Cardiac muscle cell (in vitro differentiated cells and primary cell): ENCODE measurements at regions not wholly inside any gene's neighbourhood (a gene's known extent, or its start where the extent isn't known, plus 50 kb on each side); places are given as distances from the start of the nearest gene placed in this dataset.
A peak's percentile ranks its signal among the peaks of the same experiment; 100 is the strongest.

Source experiments
- DNase-seq, 2 donors: peaks; one replicate each; pipeline versions ENCODE4 v3.0.0 to v3.0.0-alpha.2; 2010 to 2017; ENCODE audit warnings: low read depth in 1 of 2, low spot score in 1 of 2
- H3K27ac ChIP-seq: fragments of 200-600 bp; sonication (generic); 2 replicates; pipeline ENCODE4 v1.5.1; 2016
- H3K27me3 ChIP-seq: fragments of 200-600 bp; sonication (generic); 2 replicates; pipeline ENCODE4 v1.6.0; 2016; ENCODE audit warnings: control low read depth
- H3K36me3 ChIP-seq: fragments of 200-600 bp; sonication (generic); 2 replicates; pipeline ENCODE4 v1.5.1; 2016; ENCODE audit warnings: control low read depth
- H3K4me1 ChIP-seq: fragments of 200-600 bp; sonication (generic); 2 replicates; pipeline ENCODE4 v1.8.1; 2017; ENCODE audit warnings: low read depth, mild to moderate bottlenecking, mixed run types
- H3K4me3 ChIP-seq: fragments of 200-600 bp; sonication (generic); 2 replicates; pipeline ENCODE4 v1.5.1; 2016; ENCODE audit warnings: mild to moderate bottlenecking
- H3K9me3 ChIP-seq: fragments of 200-600 bp; sonication (generic); 2 replicates; pipeline ENCODE4 v1.5.1; 2017; ENCODE audit warnings: low read depth, mild to moderate bottlenecking, control low read depth
- TF ChIP-seq, protein P1 (sequence below): IDR thresholded peaks from 2 replicates; pipeline ENCODE4 v1.5.1; 2012; ENCODE audit warnings: low read depth, mild to moderate bottlenecking, low read length

DNA sequence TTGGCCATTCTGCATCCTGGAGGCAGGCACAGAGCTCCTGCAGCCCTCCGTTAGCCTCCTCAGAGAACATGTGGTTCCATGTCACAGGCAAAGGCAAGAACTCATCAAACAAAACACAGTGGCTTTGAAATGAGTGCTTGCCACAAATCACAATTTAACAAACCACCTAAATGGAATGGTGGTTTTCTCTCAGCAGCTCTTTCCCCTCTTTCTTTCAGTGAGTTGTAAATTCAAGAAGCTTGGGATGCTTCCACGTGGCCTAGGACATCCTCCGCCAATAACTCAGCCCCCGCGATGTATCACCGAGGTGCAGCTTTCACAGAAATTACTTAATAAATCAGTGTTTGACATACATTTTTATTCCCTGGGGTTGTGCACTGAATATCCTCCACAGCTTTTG, 65.4 kb upstream of the RFC3 start:
- H3K9me3 ChIP-seq = no peaks in the 10 kb centered on the region
- no peak for DNase-seq
- no peak overlapping the region for H3K4me3 ChIP-seq
- H3K27me3 ChIP-seq = no peaks in the 10 kb centered on the region
- TF ChIP-seq, protein P1, sequence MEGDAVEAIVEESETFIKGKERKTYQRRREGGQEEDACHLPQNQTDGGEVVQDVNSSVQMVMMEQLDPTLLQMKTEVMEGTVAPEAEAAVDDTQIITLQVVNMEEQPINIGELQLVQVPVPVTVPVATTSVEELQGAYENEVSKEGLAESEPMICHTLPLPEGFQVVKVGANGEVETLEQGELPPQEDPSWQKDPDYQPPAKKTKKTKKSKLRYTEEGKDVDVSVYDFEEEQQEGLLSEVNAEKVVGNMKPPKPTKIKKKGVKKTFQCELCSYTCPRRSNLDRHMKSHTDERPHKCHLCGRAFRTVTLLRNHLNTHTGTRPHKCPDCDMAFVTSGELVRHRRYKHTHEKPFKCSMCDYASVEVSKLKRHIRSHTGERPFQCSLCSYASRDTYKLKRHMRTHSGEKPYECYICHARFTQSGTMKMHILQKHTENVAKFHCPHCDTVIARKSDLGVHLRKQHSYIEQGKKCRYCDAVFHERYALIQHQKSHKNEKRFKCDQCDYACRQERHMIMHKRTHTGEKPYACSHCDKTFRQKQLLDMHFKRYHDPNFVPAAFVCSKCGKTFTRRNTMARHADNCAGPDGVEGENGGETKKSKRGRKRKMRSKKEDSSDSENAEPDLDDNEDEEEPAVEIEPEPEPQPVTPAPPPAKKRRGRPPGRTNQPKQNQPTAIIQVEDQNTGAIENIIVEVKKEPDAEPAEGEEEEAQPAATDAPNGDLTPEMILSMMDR = no peak
- no peak overlapping the region for H3K27ac ChIP-seq
- H3K4me1 ChIP-seq = no peaks in the 10 kb centered on the region
- no peaks in the 10 kb centered on the region for H3K36me3 ChIP-seq

DNA sequence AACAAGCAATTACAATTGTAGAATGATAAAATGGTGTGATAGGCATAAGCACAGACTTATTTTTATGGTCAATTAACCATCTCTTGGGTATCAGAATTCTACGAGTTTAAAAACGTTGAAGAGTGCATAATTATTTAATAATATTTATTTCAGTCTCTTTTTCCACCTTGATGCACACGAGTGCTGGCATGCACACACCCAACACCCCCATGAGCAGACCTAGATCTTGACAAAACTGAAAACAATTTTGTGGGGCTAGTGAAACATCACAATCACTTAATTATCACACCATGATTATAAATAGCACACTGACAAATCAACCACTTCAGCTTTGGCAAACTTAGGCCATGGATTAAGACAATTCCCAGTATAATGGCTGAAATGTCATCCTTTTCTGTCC, 61.0 kb upstream of the RFC3 start:
- Histone ChIP-seq H3K27me3 (no peaks in the 10 kb centered on the region), H3K36me3 (no peaks in the 10 kb centered on the region), H3K4me1 (no peaks in the 10 kb centered on the region), H3K9me3 (no peaks in the 10 kb centered on the region), H3K27ac (no peak overlapping the region), H3K4me3 (no peak overlapping the region)
- TF ChIP-seq, protein P1 = no peak
- no peak for DNase-seq

DNA sequence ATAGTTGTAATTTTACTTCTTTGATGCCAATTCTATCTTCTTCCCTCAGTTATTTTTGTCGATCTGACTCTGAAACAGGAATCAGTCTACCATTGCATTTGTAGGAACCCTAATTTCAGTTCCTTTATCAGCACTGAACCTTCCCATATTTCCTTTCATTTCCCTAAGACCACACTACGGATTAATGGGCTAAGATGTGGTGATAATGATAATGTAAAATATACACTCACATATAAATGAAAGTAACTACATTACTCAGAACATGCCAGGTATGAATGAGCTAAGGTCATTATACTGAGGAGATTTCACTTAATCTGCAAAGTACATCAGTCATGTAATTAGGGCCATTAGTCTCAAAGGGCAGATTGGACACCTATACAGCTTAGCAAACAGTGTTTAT, 60.2 kb upstream of the RFC3 start:
- no peaks in the 10 kb centered on the region for H3K9me3 ChIP-seq
- H3K27ac ChIP-seq = no peak overlapping the region
- no peak overlapping the region for H3K4me3 ChIP-seq
- DNase-seq = no peak
- H3K4me1 ChIP-seq = no peaks in the 10 kb centered on the region
- no peaks in the 10 kb centered on the region for H3K36me3 ChIP-seq
- TF ChIP-seq, protein P1 = no peak
- H3K27me3 ChIP-seq = no peaks in the 10 kb centered on the region

DNA sequence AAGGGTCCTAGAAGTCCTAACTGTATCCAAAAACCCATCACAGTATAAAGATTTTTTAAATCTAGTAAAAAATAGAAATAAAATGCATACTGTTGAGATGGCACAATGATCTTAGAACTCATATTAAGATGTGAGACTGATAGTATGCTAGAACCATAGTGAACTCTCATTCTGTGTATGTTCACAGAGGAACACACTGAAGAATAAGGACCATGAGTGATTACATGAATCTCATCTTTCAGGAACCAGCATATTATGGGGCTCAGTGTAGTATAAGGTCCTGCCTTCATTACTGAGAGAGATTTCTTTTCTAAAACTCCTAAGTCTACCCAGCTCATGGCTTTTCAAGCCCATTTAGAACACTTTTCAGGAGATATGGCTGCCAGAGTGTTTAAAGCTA, 59.8 kb upstream of the RFC3 start:
- TF ChIP-seq, protein P1 = no peak
- no peaks in the 10 kb centered on the region for H3K27me3 ChIP-seq
- H3K36me3 ChIP-seq = no peaks in the 10 kb centered on the region
- H3K27ac ChIP-seq = no peak overlapping the region
- DNase-seq = no peak
- no peaks in the 10 kb centered on the region for H3K9me3 ChIP-seq
- no peak overlapping the region for H3K4me3 ChIP-seq
- no peaks in the 10 kb centered on the region for H3K4me1 ChIP-seq

DNA sequence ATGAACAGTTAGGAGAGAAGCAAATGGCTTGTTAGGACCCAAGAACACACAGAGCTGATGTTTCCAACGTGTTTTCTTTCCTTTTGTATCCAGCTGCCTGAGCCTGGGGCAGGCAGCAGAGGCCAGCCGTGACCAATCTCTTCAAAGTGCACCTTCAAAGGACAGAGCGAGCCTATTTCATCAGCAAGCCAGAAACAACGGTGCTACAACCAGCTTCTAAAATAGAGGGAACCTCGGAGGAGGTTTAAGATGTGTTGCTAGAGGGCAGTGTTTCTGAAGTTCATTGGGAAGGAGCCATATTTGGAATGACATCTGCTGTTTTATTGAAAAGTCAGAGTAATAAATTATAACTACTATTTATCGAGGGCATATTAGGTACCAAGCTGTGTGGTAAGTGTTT, 56.2 kb upstream of the RFC3 start:
- DNase-seq = peak; percentile 8 to 14
- H3K27ac ChIP-seq = no peak overlapping the region
- no peak overlapping the region for H3K4me3 ChIP-seq
- H3K27me3 ChIP-seq = no peaks in the 10 kb centered on the region
- TF ChIP-seq, protein P1 = no peak
- H3K4me1 ChIP-seq = no peaks in the 10 kb centered on the region
- no peaks in the 10 kb centered on the region for H3K9me3 ChIP-seq
- no peaks in the 10 kb centered on the region for H3K36me3 ChIP-seq

DNA sequence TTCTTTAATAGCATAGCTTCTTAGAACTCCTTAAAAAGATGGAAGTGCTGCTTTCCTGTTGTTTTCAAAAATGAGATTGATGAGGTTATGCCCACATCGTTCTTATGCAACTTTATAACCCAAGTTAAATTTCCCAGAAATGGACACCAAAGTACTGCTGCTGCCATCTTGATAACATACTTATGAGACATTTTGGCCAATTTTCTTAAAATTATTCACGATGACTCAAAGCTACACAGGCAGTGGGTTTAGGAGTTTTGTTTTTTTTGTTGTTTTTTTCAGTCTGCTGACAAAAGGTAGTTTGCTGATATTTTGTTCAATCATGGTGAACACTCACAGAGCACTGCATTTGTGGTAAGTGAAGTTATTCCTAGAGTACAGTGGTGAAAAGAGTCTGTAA, 54.9 kb upstream of the RFC3 start:
- Histone ChIP-seq H3K27ac (no peak overlapping the region), H3K36me3 (no peaks in the 10 kb centered on the region), H3K4me3 (no peak overlapping the region), H3K4me1 (no peaks in the 10 kb centered on the region), H3K9me3 (no peaks in the 10 kb centered on the region), H3K27me3 (no peaks in the 10 kb centered on the region)
- TF ChIP-seq, protein P1 = no peak
- DNase-seq = peak in 1 of 2 donors; percentile 39
